Right lobe of liver (tissue), 4 donors: ENCODE measurements at regions not wholly inside any gene's neighbourhood (a gene's known extent, or its start where the extent isn't known, plus 50 kb on each side); places are given as distances from the start of the nearest gene placed in this dataset.

ENCODE experiments used
- POLR2A ChIP-seq: fragments of 450-650 bp; IDR thresholded peaks from one replicate; pipeline ENCODE4 v1.6.1; 2017; ENCODE audit warnings: antibody characterized with exemption, mild to moderate bottlenecking
- TF ChIP-seq, protein P1 (sequence below), 4 donors: fragments of 200-600 bp in 3 of 4; fragments of 450-650 bp in 1 of 4; IDR thresholded peaks; one replicate each; pipeline versions ENCODE4 v1.5.1 to v1.8.0; 2016 to 2022; ENCODE audit warnings: antibody characterized with exemption in 4 of 4, mild to moderate bottlenecking in 2 of 4
- donor health status: DM: no; HTN: no; CAD: no.
- donor health status: DM: no; HTN: no; CAD: no.
- donor health status: DM: no; HTN: yes; CAD: no.

GRCh38 chr11:119521551-119521950, 98.6 kb upstream of the THY1 start:
- no peak for TF ChIP-seq POLR2A
- TF ChIP-seq, protein P1, sequence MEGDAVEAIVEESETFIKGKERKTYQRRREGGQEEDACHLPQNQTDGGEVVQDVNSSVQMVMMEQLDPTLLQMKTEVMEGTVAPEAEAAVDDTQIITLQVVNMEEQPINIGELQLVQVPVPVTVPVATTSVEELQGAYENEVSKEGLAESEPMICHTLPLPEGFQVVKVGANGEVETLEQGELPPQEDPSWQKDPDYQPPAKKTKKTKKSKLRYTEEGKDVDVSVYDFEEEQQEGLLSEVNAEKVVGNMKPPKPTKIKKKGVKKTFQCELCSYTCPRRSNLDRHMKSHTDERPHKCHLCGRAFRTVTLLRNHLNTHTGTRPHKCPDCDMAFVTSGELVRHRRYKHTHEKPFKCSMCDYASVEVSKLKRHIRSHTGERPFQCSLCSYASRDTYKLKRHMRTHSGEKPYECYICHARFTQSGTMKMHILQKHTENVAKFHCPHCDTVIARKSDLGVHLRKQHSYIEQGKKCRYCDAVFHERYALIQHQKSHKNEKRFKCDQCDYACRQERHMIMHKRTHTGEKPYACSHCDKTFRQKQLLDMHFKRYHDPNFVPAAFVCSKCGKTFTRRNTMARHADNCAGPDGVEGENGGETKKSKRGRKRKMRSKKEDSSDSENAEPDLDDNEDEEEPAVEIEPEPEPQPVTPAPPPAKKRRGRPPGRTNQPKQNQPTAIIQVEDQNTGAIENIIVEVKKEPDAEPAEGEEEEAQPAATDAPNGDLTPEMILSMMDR (IDR thresholded peaks at IDR 0.05) = no peak
